ENCODE measurements at regions not wholly inside any gene's neighbourhood (a gene's known extent, or its start where the extent isn't known, plus 50 kb on each side); places are given as distances from the start of the nearest gene placed in this dataset.

- TF ChIP-seq POLR2A (IDR thresholded peaks at IDR 0.05): no peak
- no peak for TF ChIP-seq CTCF (IDR thresholded peaks at IDR 0.05)
Observed at GRCh38 chr3:7854721-7855120, 646.9 kb upstream of the LMCD1 start.
